ENCODE measurements at regions not wholly inside any gene's neighbourhood (a gene's known extent, or its start where the extent isn't known, plus 50 kb on each side); places are given as distances from the start of the nearest gene placed in this dataset.

- ATAC-seq: no peak
- DNase-seq: no peak
- no peak overlapping the region for H3K4me3 ChIP-seq
- intact Hi-C loops (cut with DNase I, micrococcal nuclease): no loop called here
- H3K9me3 ChIP-seq: no peaks in the 10 kb centered on the region
- no peak for TF ChIP-seq CTCF (IDR thresholded peaks at IDR 0.05)
- H3K36me3 ChIP-seq (ENCODE audit: low read depth): no peaks in the 10 kb centered on the region
- H3K4me1 ChIP-seq (ENCODE audit: low read depth): peaks cover 2% of the 10 kb centered on the region
Observed at GRCh38 chr9:89798547-89799120, 193.8 kb downstream of the GADD45G start.

GRCh38 chr9:89799221-89799620, 194.4 kb downstream of the GADD45G start:
- ATAC-seq (no peak), DNase-seq (no peak)
- peaks cover 2% of the 10 kb centered on the region for H3K4me1 ChIP-seq (ENCODE audit: low read depth)
- H3K9me3 ChIP-seq: no peaks in the 10 kb centered on the region
- no peak overlapping the region for H3K4me3 ChIP-seq
- no peaks in the 10 kb centered on the region for H3K36me3 ChIP-seq (ENCODE audit: low read depth)
- intact Hi-C loops (cut with DNase I, micrococcal nuclease): no loop called here
- TF ChIP-seq CTCF (IDR thresholded peaks at IDR 0.05): no peak

- DNase-seq (no peak), ATAC-seq (no peak)
- intact Hi-C loops (cut with DNase I, micrococcal nuclease): no loop called here
- TF ChIP-seq CTCF (IDR thresholded peaks at IDR 0.05): no peak
- Histone ChIP-seq H3K4me1 (ENCODE audit: low read depth) (peaks cover 2% of the 10 kb centered on the region), H3K36me3 (ENCODE audit: low read depth) (no peaks in the 10 kb centered on the region), H3K4me3 (no peak overlapping the region), H3K9me3 (no peaks in the 10 kb centered on the region)
Observed at GRCh38 chr9:89799766-89800165, 195.0 kb downstream of the GADD45G start.

- no peaks in the 10 kb centered on the region for H3K4me1 ChIP-seq (ENCODE audit: low read depth)
- no peaks in the 10 kb centered on the region for H3K9me3 ChIP-seq
- TF ChIP-seq CTCF (IDR thresholded peaks at IDR 0.05): no peak
- ATAC-seq: no peak
- intact Hi-C loops (cut with DNase I, micrococcal nuclease): no loop called here
- no peak overlapping the region for H3K4me3 ChIP-seq
- DNase-seq: no peak
- H3K36me3 ChIP-seq (ENCODE audit: low read depth): no peaks in the 10 kb centered on the region
Observed at GRCh38 chr9:89801341-89801740, 196.5 kb downstream of the GADD45G start.

- Histone ChIP-seq H3K4me1 (ENCODE audit: low read depth) (no peaks in the 10 kb centered on the region), H3K36me3 (ENCODE audit: low read depth) (no peaks in the 10 kb centered on the region), H3K9me3 (no peaks in the 10 kb centered on the region), H3K4me3 (no peak overlapping the region)
- no peak for TF ChIP-seq CTCF (IDR thresholded peaks at IDR 0.05)
- ATAC-seq (no peak), DNase-seq (no peak)
- intact Hi-C loops (cut with DNase I, micrococcal nuclease): no loop called here
Observed at GRCh38 chr9:89801742-89802670, 197.2 kb downstream of the GADD45G start.
